ENCODE measurements at regions not wholly inside any gene's neighbourhood (a gene's known extent, or its start where the extent isn't known, plus 50 kb on each side); places are given as distances from the start of the nearest gene placed in this dataset.
"Not testable (repeated sequence)": the region's sequence is repeated elsewhere in the genome, so short reads cannot be mapped to it uniquely, and the experiment has no call there.

DNA sequence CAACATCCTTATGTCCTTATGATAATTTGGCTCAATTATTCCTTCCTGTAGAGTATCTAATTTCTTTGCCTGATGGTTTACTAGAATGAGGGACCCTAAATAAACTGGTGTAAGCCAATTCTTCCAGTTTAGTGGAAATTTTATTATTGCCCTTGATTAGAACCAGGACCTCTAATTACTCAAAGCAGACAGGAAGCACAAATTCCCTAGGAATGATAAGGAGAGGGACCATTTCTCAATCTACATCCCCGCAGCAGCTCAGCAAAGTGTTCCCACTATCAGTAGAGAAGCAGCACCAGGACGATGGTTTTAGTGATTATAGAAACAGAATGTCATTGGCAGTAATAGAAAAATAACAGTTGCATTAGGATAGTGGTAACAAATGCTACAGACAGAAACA, 97.1 kb downstream of the PLPPR4 start:
- intact Hi-C loops (cut with micrococcal nuclease): no loop called here

DNA sequence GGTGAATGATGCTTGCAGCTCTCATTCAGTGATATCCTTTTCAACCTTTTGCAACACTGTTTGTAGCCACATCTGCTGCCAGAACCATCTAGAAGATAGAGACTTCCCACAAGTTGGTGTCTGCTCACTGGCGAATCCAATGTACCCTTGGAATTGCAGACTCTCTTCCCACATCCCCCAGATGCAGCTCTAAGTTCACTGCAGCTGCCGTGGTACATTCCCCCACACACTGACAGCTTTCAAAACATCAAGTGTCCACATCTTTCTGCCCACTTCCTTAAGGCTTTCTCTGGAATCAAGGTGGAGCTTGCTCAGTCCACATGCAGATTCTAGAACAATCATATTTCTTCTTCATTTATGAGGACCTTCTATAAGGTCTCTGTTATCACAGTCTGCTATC, 99.2 kb downstream of the PLPPR4 start:
- intact Hi-C loops (cut with micrococcal nuclease): no loop called here

DNA sequence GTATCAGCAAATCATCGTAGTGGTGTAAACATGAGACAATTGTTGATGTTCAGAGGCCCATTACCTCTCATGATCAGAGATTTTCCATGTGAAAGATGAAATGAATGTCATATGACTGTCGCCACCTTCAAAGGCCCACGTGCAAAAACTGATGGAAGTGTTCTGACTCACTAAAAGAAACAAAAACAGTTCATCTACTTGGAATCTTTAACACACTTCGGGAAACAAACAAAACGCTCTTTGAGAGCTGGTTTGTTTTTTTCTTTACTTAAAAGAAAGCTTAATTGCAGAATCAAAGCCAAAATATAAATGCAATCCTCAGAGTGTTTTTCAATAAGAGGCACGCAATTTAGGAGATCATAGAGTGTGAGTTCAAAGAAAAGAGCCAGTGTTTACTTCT, 100.8 kb downstream of the PLPPR4 start:
- intact Hi-C loops (cut with micrococcal nuclease): no loop called here

DNA sequence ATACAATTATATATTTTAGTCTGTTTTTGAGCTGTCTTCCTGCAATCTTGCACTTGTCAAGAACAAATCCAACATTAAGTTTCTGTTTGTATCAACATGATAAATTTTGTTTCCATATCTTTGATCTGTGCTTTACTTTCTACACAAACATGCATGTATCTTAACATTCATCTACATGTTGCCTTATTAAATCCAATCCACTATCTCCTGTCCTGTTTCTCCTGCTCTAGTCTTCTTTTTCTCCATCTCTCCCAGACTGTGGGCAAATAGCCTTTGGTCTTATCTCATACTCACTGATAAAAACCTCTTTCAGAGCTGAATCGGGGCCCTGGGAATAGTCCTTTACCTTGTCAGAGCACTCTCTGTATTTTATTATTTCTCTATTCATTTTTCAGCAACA, 101.3 kb downstream of the PLPPR4 start:
- intact Hi-C loops (cut with micrococcal nuclease): no loop called here

DNA sequence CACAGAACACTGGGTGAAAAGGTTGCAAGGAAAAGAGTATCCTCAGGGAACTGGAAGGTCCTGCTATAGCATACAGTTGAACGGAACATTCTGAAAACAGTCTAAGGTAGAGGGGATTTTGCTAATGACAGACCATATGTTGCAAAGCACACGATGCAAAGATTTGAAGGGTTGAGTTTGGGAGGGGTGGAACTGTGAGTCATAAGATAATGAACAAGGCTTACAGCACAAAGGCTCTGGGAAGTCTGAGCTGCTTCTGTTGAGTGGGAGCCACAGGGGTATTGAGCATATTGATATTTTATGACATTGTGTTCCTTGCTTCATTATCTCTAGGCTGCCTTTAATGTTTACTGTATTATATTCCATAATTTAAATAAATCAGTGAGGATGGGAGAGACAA, 104.9 kb downstream of the PLPPR4 start:
- intact Hi-C loops (cut with micrococcal nuclease): no loop called here

DNA sequence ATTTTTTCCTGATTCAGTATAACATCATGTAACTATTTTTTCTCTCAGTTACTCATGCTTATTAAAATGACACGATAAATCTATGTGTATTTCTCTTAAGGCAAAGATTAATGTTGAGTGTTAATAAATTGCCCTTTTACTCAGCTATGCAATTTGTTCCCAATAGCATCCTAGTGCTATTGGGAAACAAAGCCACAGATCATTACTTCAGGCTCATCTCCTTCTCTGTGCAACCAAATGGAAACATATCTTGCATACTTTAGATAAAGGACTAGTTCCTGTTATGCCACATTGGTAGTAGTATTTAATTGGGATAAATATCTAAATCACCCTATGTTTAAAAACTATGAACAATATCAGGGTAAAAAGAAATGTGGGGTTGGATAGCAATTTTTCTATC, 106.2 kb downstream of the PLPPR4 start:
- intact Hi-C loops (cut with micrococcal nuclease): no loop called here

DNA sequence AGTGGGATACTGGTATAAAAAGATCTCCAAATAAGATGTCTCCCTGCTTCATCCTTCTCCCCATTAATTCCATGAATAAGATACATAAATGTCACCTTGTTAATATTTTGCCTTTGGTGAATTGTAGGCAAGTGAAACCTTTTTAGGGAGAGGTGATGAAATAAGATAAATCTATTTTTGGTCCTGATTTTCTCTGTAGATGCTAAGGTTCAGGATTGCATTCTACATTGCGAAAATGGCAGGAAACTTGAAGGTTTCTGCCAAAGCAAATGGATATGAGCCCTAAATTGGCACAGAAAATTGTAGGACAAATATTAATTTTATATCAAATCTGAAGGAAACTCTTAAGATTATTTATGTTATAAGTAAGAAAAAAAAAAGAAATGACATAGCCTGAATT, 107.1 kb downstream of the PLPPR4 start:
- intact Hi-C loops (cut with micrococcal nuclease): no loop called here

DNA sequence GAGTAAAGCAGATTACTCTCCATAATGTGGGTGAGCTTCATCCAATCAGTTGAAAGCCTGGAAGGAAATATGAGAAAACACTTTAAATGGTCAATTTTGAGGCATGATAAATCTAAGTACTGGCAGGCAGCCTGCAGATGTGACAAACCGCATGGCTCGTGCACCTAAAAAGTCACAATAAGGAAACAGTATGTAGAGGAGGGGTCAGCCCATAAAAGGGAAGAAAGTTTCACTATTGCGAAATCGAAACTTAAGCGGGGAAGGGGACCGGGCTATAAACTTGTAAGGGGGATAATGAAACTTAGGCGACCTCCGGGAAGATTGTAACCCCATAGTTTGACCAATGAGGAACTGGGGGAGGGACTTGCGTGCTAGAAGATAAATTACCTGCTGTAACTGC, 109.8 kb downstream of the PLPPR4 start:
- intact Hi-C loops (cut with micrococcal nuclease): no loop called here

DNA sequence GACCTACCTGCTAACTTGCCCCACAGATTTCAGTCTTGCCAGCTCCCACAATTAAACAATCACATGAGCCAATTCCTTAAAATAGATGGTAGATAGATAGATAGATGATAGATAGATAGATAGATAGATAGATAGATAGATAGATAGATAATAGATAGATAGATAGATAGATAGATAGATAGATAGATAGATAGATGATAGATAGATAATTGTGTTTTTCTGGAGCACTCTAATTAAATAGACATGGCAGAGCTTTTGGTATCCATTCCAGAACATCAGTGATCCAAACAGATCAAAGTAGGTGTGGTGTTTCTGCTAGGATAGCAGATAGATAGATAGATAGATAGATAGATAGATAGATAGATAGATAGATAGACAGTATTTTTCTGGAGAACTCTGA, 110.4 kb downstream of the PLPPR4 start:
- intact Hi-C loops (cut with micrococcal nuclease): not testable (repeated sequence)

DNA sequence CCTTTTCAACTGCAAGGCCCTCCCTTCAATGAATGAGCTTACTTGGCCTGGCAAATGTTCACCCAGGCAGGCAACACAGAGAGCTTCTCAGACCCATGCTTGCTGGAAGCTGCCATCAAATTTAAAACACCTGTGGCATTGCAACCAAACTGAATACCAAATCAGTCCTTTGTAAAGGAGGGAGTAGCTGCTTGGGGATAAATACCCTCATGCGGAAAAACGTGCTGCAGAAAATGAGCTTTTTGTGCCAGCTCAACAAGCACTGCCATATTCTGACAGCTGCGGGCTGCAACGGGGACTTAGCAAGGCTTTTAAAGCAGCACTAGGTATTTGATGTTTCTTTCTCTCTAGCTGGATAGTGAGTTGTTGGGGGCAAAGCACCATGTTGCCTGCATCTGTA, 119.7 kb downstream of the PLPPR4 start:
- intact Hi-C loops (cut with micrococcal nuclease): no loop called here

DNA sequence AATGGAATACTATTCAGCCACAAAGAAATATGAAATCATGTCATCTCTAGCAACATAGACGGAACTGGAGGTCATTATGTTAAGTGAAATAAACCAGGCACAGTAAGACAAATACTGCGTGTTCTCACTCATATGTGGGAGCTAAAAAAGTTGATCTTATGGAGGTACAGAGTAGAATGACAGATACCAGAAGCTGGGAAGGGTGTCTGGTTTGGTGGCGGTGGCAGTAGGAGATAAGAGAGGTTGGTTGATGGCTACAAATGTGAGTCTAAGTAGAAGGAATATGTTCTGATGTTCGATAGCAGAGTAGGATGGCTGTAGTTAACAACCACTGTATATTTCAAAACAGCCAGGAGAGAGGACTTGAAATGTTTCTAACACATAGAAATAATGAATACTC, 121.6 kb downstream of the PLPPR4 start:
- intact Hi-C loops (cut with micrococcal nuclease): no loop called here

DNA sequence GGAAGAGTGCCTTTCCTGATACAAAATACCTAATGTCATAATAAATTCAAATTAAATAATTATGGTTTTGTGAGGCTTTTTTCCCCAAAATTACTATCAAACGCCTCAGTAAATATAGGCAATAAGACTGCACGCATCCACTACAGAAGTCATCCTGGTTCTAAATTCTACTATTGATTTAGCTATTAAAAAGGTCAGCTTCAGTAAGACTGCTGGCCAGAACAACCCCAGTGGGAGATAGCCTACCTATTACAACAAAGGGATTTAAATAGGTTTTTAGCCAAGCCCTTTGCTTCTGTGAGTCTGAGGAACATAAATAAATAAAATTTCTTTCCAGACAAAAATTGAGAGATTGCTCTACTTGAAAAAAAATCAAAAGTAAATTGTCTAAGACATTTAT, 132.1 kb downstream of the PLPPR4 start:
- intact Hi-C loops (cut with micrococcal nuclease): no loop called here

DNA sequence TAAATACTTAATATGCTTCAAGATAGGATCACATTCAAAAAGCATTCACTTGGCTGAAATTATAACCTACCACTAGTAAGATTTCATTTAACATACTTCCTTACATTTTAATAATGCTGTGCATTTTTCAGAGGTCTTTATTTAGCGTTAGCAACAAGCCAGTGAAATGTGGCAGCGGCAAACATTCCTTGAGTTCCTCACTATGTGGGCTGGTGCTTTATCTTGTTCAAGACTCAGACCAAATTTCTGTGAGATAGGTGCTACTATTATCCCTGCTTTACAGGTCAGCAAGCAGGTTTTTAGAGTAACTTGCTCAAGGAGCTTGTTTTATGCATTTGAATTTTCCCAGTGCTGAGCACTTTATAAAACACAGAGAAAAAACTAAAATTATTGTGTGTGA, 132.7 kb downstream of the PLPPR4 start:
- intact Hi-C loops (cut with micrococcal nuclease): no loop called here

DNA sequence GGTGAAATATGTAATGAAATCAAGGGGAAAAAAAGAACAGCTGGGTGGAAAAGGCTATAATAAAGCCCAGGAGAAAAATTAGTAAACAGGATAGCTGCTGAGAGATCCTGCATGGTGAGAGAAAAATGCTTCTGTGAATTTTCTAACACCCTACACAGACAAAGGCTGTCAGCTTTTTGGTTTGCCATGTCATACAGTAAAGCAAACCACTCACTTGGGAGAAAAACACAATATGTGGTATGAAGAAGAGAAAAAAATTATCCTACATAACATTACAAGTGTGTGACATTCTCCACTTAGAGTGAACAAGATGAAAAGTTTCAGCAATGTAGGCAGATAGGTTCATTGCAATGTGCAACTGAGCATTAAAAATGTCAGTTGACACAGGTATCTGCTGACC, 133.6 kb downstream of the PLPPR4 start:
- intact Hi-C loops (cut with micrococcal nuclease): no loop called here

DNA sequence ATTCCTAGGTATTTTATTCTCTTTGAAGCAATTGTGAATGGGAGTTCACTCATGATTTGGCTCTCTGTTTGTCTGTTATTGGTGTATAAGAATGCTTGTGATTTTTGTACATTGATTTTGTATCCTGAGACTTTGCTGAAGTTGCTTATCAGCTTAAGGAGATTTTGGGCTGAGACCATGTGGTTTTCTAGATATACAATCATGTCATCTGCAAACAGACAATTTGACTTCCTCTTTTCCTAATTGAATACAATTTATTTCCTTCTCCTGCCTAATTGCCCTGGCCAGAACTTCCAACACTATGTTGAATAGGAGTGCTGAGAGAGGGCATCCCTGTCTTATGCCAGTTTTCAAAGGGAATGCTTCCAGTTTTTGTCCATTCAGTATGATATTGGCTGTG, 137.3 kb downstream of the PLPPR4 start:
- intact Hi-C loops (cut with micrococcal nuclease): not testable (repeated sequence)

DNA sequence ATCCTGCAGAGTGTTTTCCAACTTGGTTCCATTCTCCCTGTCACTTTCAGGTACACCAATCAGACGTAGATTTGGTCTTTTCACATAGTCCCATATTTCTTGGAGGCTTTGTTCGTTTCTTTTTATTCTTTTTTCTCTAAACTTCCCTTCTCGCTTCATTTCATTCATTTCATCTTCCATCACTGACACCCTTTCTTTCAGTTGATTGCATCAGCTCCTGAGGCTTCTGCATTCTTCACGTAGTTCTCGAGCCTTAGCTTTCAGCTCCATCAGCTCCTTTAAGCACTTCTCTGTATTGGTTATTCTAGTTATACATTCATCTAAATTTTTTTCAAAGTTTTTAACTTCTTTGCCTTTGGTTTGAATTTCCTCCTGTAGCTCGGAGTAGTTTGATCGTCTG, 140.1 kb downstream of the PLPPR4 start:
- intact Hi-C loops (cut with micrococcal nuclease): not testable (repeated sequence)

DNA sequence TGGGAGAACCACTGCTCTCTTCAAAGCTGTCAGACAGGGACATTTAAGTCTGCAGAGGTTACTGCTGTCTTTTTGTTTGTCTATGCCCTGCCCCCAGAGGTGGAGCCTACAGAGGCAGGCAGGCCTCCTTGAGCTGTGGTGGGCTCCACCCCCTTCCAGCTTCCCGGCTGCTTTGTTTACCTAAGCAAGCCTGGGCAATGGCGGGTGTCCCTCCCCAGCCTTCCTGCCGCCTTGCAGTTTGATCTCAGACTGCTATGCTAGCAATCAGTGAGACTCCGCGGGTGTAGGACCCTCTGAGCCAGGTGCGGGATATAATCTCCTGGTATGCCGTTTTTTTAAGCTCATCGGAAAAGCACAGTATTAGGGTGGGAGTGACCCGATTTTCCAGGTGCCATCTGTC, 141.0 kb downstream of the PLPPR4 start:
- intact Hi-C loops (cut with micrococcal nuclease): not testable (repeated sequence)

DNA sequence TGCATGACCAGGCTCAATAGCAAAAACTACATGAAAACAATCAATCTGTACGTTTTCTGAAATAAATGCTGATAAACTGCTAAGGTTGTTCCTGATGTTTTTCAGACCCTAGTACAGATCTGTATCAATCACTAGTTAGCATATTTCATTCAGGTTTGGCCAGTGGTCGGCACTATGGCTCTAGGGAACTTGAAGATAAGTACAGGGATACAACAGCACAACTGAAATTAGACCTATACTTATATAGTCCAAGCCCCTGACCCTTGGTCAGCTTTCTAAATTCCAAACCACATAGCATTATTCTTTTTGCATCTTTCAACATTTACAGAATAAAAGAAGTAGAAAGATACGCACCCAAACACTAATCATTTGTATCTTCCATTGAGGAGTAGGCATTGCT, 142.7 kb downstream of the PLPPR4 start:
- intact Hi-C loops (cut with micrococcal nuclease): no loop called here

DNA sequence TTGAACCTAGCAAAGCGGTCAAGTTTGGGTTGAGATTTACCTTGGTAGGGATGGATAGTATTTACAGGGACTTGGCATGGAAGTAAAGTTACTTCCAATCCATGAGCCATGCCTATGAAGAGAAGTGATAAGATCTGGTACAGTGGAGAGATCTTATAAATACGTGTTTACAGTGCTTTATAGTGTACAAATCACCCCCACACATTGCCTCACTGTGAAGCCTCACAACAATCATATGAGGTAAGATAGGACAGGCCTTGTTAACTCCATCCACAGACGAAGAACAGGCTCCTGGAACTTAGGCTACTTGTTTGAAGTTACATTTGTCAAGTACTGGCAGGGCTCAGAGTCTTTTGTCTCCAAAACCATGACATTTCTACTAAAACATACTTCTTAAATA, 159.8 kb downstream of the PLPPR4 start:
- intact Hi-C loops (cut with micrococcal nuclease): no loop called here

DNA sequence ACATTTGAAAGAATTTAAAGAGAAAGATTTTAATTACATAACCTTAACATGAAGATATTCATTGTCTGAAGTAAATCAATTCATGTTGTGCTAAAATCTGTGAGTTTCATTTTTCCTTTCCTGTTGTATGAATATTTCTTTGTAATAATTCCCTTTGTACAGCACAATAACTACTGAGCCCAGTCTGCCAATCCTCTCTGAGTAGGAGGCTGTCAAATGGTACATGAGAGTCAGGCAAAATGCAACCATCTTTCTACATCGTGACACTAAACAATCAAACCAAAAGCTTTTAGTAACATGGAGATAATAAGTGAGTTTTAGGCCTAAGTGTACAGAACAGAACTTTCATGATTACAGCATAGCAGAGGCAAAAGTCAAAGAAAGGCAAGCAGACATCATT, 165.5 kb downstream of the PLPPR4 start:
- intact Hi-C loops (cut with micrococcal nuclease): no loop called here

DNA sequence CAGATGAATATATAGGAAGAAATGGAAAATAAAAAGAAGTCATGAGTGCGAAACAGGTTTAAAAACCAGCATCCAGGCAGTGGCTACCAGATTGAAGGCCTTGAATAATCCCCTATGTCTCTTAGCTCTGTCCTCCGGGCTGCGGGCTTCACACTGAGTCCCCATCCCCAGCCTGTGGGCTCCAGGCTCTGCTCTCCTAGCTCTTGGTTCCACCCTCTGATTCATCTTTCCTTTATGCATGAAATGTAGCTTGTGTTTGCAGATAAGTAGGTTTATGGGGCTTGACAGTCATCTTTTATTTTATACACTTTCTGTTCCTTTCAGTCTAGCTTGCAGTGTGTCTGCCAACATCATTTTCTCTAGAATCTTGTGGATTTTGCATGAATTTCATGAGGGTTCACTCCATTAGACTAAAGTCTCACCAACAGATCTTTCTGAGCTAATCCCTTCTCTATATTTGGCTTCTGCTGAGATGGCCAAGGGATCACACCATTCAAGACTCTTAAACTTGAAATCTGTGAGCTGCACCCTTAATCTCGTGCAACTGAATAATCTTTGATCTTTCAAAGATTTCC, 174.5 kb downstream of the PLPPR4 start:
- intact Hi-C loops (cut with micrococcal nuclease): no loop called here

DNA sequence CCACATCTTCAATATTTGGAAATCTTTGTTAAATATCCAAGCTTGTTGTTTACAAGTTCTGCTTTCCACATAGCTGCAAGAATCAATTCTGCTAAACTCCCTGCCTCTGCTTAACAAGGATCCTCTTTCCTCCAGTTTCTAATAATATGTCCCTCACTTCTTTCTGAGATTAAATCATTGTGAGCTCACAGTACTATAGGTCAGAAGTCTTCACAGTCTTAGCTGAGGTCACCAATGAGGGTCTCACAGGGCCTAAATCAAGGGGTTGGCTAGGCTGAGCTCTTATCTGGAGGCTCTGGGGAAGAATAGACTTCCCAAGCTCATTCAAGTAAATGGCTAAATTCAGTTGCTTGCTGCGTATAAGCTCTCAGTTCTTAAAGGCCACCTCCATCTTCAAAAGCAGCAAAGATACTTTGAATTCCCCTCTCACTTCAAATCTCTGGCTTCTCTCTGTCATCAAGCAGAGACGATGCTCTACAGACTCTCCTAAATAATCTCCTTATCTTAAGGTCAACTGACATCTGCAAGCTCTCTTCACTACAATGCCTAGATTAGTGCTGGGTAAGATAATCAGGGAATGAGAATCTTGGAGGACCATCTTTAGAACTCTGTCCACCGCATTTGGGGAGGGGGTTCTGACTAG, 175.3 kb downstream of the PLPPR4 start:
- intact Hi-C loops (cut with micrococcal nuclease): no loop called here

DNA sequence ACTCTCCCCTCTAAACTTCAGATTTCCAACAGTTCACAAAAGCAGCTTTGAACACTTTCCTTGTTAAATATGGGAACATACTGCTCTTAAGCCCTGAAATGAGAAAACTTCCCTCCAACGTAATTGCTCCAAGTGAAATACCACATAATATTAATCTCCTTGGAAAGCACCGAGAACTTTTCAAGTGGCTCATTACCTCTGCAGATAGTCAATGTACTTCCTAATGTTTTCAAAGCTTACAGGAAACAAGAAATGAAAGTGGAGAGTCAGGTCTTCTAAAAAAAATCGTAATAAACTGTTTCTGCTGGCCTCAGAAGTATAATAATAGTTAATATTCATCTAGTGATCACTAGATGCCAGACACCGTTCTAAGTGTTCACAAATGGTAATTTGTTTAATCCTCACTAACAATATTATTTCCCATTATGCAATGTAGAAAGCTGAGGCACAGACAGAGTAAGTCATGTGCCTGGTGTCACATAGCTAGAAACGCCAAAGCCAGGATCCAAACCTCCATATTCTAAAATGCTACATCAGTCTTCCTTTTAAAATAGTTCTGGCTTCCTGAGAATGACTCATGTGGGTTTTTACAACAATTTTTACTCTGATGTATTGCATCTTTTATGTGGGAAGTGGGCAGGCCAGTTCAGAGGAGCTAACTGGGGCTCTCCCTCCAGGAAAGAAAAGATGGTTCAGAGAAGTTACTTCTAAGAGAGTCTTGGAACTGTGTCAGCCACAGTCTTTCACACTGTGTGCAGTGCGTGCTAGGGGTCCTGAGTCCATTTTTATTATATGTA, 177.2 kb downstream of the PLPPR4 start:
- intact Hi-C loops (cut with micrococcal nuclease): no loop called here

Data from T-helper 1 cell treated with Interleukin-12 subunit alpha and Interleukin-12 subunit beta and Interleukin-4 antibody, amounts not matched to agents 30 ng/mL and 1 ng/mL, for 36 hours (primary cell).